GM06990 (cell line): ENCODE measurements at regions not wholly inside any gene's neighbourhood (a gene's known extent, or its start where the extent isn't known, plus 50 kb on each side); places are given as distances from the start of the nearest gene placed in this dataset.

ENCODE experiments used
- DNase-seq: peaks from one replicate; pipeline ENCODE4 v3.0.0-alpha.2; 2011; ENCODE audit not compliant: insufficient read length; ENCODE audit errors: extremely low read depth
- H3K27me3 ChIP-seq: replicated peaks from 2 replicates; pipeline ENCODE4 v1.6.0; 2011; ENCODE audit warnings: low read length; ENCODE audit not compliant: control insufficient read depth, insufficient read depth
- H3K36me3 ChIP-seq: 2 replicates; pipeline ENCODE4 v1.5.1; 2011; ENCODE audit warnings: low read length; ENCODE audit not compliant: control insufficient read depth, insufficient read depth
- H3K4me3 ChIP-seq: replicated peaks from 2 replicates; pipeline ENCODE4 v1.5.1; 2011; ENCODE audit warnings: low read depth, mild to moderate bottlenecking, control low read depth, low read length
- TF ChIP-seq, protein P1 (sequence below): IDR thresholded peaks from 2 replicates; pipeline ENCODE4 v1.5.1; 2011; ENCODE audit warnings: low read length, control low read depth, mild to moderate bottlenecking, inconsistent platforms; ENCODE audit not compliant: insufficient read depth, poor library complexity, severe bottlenecking

DNA sequence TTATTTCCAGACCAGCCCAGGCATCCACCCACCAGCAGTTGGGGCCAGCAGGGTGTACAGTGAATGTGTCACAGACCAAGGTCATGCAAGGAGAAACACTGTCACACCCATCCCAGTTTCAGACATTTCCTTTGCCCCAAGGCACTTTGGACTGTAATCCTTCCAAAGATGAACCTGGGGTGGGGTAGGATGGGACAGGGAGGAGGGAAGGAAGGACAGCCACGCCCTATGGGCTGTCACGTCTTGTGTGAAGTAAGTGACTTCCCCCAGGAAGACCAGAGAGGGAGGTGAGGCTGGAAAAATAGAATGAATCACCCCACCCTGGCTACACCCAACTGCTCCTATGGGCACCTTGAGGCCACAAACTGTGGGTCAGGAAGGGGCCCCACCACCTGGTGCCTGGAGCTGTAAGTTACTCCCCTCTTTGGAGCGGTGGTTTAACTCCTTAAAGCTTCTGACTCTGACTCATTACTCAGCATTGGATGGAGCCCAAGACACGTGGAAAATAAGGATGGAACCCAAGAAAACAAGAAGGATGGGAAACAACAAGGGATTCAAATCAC is 349.9 kb upstream of the KLF3 start:
- no peak for DNase-seq
- no peaks in the 10 kb centered on the region for H3K36me3 ChIP-seq
- H3K4me3 ChIP-seq: no peak overlapping the region
- TF ChIP-seq, protein P1, sequence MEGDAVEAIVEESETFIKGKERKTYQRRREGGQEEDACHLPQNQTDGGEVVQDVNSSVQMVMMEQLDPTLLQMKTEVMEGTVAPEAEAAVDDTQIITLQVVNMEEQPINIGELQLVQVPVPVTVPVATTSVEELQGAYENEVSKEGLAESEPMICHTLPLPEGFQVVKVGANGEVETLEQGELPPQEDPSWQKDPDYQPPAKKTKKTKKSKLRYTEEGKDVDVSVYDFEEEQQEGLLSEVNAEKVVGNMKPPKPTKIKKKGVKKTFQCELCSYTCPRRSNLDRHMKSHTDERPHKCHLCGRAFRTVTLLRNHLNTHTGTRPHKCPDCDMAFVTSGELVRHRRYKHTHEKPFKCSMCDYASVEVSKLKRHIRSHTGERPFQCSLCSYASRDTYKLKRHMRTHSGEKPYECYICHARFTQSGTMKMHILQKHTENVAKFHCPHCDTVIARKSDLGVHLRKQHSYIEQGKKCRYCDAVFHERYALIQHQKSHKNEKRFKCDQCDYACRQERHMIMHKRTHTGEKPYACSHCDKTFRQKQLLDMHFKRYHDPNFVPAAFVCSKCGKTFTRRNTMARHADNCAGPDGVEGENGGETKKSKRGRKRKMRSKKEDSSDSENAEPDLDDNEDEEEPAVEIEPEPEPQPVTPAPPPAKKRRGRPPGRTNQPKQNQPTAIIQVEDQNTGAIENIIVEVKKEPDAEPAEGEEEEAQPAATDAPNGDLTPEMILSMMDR: no peak
- no peaks in the 10 kb centered on the region for H3K27me3 ChIP-seq

DNA sequence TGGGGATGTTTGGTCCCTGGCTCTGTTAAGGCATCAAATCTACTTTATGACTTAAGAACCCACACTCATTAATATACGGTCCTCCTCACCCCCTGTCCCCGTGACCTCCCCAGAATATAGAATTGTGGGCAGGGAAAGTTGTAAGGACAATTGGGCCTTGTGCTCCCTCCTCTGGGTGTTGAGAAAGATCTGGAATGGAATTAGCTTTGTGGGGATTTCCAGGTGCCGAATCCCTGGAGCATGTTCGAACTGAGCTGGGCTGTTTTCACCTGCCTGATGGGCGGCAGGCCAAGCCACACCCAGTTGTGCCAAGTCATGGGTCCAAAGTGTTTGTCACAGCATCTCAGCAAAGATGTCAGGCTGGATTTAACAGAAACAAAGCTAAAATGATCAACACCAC is 349.3 kb upstream of the KLF3 start:
- H3K36me3 ChIP-seq: no peaks in the 10 kb centered on the region
- no peak for DNase-seq
- H3K27me3 ChIP-seq: no peaks in the 10 kb centered on the region
- TF ChIP-seq, protein P1: no peak
- H3K4me3 ChIP-seq: no peak overlapping the region

DNA sequence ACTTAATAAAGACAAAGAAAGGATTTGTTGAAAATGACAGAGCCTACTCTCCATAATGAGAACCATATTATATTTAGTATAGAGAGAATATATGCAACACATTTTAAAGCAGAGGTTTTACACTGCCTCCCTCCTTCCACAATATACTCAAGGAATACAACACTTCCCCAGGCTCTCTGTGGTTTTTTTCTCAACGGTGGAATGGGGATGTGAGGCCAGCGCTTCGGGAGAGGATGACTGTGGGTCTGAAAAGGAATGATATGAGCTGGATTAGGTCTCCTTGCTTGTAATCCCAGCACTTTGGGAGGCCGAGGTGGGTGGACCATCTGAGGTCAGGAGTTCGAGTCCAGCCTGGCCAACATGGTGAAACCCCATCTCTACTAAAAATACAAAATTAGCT is 348.7 kb upstream of the KLF3 start:
- TF ChIP-seq, protein P1: no peak
- Histone ChIP-seq H3K4me3 (no peak overlapping the region), H3K36me3 (no peaks in the 10 kb centered on the region), H3K27me3 (no peaks in the 10 kb centered on the region)
- DNase-seq: no peak

DNA sequence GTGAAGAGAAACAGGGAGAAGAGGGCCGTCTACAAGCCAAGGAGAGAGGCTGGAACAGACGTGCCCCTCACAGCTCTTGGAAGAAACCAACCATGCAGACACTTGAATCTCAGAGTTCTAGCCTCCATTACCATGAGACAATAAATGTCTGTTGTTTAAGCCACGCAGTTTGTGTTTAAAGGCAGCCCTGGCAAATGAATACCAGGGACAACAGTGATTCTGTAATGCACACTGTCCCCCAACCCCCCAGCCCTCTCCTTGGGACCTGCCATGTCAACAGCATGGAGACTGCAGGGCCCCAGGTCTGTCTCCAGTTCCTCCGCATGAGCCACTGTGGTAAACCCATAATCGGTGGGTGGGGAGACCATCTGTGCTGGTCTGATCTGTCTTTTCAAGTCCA is 348.0 kb upstream of the KLF3 start:
- DNase-seq: no peak
- Histone ChIP-seq H3K36me3 (no peaks in the 10 kb centered on the region), H3K4me3 (no peak overlapping the region), H3K27me3 (no peaks in the 10 kb centered on the region)
- TF ChIP-seq, protein P1: no peak

DNA sequence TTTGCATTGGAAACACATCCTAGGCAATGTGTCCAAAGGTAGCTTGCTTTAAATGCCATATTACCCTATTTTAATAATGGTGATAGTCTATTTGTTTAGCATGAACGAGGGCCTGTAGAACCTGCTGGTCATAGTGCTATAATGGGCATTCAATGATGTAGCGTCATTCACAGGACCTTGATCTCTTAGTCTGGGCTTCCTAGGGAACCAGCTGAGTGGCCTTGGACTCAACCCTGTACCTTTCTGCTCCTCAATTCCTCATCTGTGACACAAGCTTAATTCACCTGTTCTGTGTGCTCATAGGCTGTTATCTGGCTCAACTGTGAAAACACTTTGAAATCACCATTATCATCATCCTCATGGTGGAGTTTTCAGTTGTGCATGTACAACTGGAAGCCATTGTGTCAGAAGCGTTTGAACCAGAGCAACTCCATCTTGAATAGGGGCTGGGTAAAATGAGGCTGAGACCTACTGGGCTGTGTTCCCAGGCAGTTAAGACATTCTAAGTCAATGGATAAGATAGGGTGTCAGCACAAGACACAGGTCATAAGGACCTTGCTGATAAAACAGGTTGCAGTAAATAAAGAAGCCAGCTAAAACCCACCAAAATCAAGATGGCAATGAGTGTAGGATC is 346.8 kb upstream of the KLF3 start:
- DNase-seq: no peak
- no peaks in the 10 kb centered on the region for H3K27me3 ChIP-seq
- TF ChIP-seq, protein P1: no peak
- H3K4me3 ChIP-seq: no peak overlapping the region
- H3K36me3 ChIP-seq: no peaks in the 10 kb centered on the region
